Astrocyte (in vitro differentiated cells and primary cell): ENCODE measurements at regions not wholly inside any gene's neighbourhood (a gene's known extent, or its start where the extent isn't known, plus 50 kb on each side); places are given as distances from the start of the nearest gene placed in this dataset.

ENCODE experiments used
- DNase-seq: peaks from one replicate; pipeline ENCODE4 v3.0.0-alpha.2; 2010; ENCODE audit warnings: low read depth
- FAIRE-seq: peaks from 2 replicates; lab custom pipeline; 2011; peaks lifted over from hg19 to GRCh38; lab: Jason Lieb, UNC
- H2AFZ ChIP-seq: 2 replicates; pipeline ENCODE4 v1.6.0; 2012; ENCODE audit warnings: low read depth, low read length, inconsistent platforms
- H3K27ac ChIP-seq: 2 replicates; pipeline ENCODE4 v1.5.1; 2011; ENCODE audit warnings: low read depth, low read length, inconsistent platforms
- H3K27me3 ChIP-seq: 2 replicates; pipeline ENCODE4 v1.6.0; 2011; ENCODE audit warnings: low read length, inconsistent platforms; ENCODE audit not compliant: insufficient read depth
- H3K36me3 ChIP-seq: 2 replicates; pipeline ENCODE4 v1.5.1; 2011; ENCODE audit warnings: low read length, inconsistent platforms; ENCODE audit not compliant: insufficient read depth
- H3K4me1 ChIP-seq: 2 replicates; pipeline ENCODE4 v1.5.1; 2011; ENCODE audit warnings: low read length, inconsistent platforms; ENCODE audit not compliant: insufficient read depth
- H3K4me2 ChIP-seq: 2 replicates; pipeline ENCODE4 v1.6.0; 2012; ENCODE audit warnings: low read length, inconsistent platforms
- H3K4me3 ChIP-seq: 2 replicates; pipeline ENCODE4 v1.5.1; 2011; ENCODE audit warnings: low read depth, mild to moderate bottlenecking, low read length, inconsistent platforms; ENCODE audit not compliant: insufficient read depth
- H3K79me2 ChIP-seq: 2 replicates; pipeline ENCODE4 v1.6.0; 2012; ENCODE audit warnings: mild to moderate bottlenecking, low read length, inconsistent platforms; ENCODE audit not compliant: insufficient read depth
- H3K9ac ChIP-seq: 2 replicates; pipeline ENCODE4 v1.6.0; 2012; ENCODE audit warnings: mild to moderate bottlenecking, low read length, inconsistent platforms
- H3K9me3 ChIP-seq: 2 replicates; pipeline ENCODE4 v1.5.1; 2012; ENCODE audit warnings: low read depth, mild to moderate bottlenecking, low read length, inconsistent platforms; ENCODE audit not compliant: insufficient read depth
- H4K20me1 ChIP-seq: 2 replicates; pipeline ENCODE4 v1.6.0; 2012; ENCODE audit warnings: low read length, inconsistent platforms; ENCODE audit not compliant: insufficient read depth
- H3K27ac Mint-ChIP-seq: one replicate; pipeline ENCODE4 v1.8.0; 2021; ENCODE audit warnings: mild to moderate bottlenecking, mixed read lengths; ENCODE audit not compliant: unreplicated experiment
- H3K27me3 Mint-ChIP-seq: one replicate; pipeline ENCODE4 v1.8.0; 2021; ENCODE audit warnings: low read depth, mixed read lengths; ENCODE audit not compliant: unreplicated experiment
- H3K36me3 Mint-ChIP-seq: one replicate; pipeline ENCODE4 v1.8.0; 2021; ENCODE audit warnings: low read depth, mixed read lengths; ENCODE audit not compliant: unreplicated experiment
- H3K4me1 Mint-ChIP-seq: one replicate; pipeline ENCODE4 v1.8.0; 2021; ENCODE audit warnings: low read depth, mixed read lengths; ENCODE audit not compliant: unreplicated experiment
- H3K4me3 Mint-ChIP-seq: one replicate; pipeline ENCODE4 v1.8.0; 2021; ENCODE audit warnings: mild to moderate bottlenecking, moderate library complexity, mixed read lengths; ENCODE audit not compliant: unreplicated experiment
- H3K9me3 Mint-ChIP-seq: one replicate; pipeline ENCODE4 v1.8.0; 2021; ENCODE audit warnings: mild to moderate bottlenecking, mixed read lengths; ENCODE audit not compliant: unreplicated experiment
- CTCF ChIP-seq: IDR thresholded peaks from 2 replicates; pipeline ENCODE4 v1.5.1; 2011; ENCODE audit warnings: low read depth, mild to moderate bottlenecking, inconsistent platforms, low read length, moderate library complexity; ENCODE audit not compliant: insufficient read depth
- EZH2 ChIP-seq: IDR thresholded peaks from 2 replicates; pipeline ENCODE4 v1.6.1; 2012; ENCODE audit warnings: mild to moderate bottlenecking, low read length, inconsistent platforms; ENCODE audit not compliant: insufficient read depth

GRCh38 chr12:105469701-105470100, 139.2 kb downstream of the C12orf75 start:
- no peak for FAIRE-seq
- Histone ChIP-seq H3K27me3 (no peaks in the 10 kb centered on the region), H2AFZ (no peak overlapping the region), H3K4me1 (peaks cover 7% of the 10 kb centered on the region), H3K36me3 (no peaks in the 10 kb centered on the region), H3K9me3 (no peaks in the 10 kb centered on the region), H3K4me2 (no peak overlapping the region), H3K4me3 (no peak overlapping the region), H3K79me2 (no peaks in the 10 kb centered on the region), H3K27ac (no peak overlapping the region), H4K20me1 (no peaks in the 10 kb centered on the region), H3K9ac (no peak overlapping the region)
- TF ChIP-seq EZH2 (no peak), CTCF (no peak)
- Mint-ChIP-seq H3K4me1 (peaks cover 21% of the 10 kb centered on the region), H3K27ac (no peak overlapping the region), H3K4me3 (no peak overlapping the region), H3K9me3 (no peaks in the 10 kb centered on the region), H3K27me3 (peaks cover under 1% of the 10 kb centered on the region), H3K36me3 (no peaks in the 10 kb centered on the region)
- no peak for DNase-seq

- Mint-ChIP-seq H3K36me3 (no peaks in the 10 kb centered on the region), H3K9me3 (no peaks in the 10 kb centered on the region), H3K4me3 (no peak overlapping the region), H3K27me3 (peaks cover 2% of the 10 kb centered on the region), H3K4me1 (peaks cover 22% of the 10 kb centered on the region), H3K27ac (no peak overlapping the region)
- H2AFZ ChIP-seq, result no peak overlapping the region
- no peak for TF ChIP-seq CTCF
- H3K79me2 ChIP-seq, result no peaks in the 10 kb centered on the region
- peaks cover 7% of the 10 kb centered on the region for H3K4me1 ChIP-seq
- no peaks in the 10 kb centered on the region for H3K27me3 ChIP-seq
- H3K4me3 ChIP-seq, result no peak overlapping the region
- H3K27ac ChIP-seq, result no peak overlapping the region
- H3K9me3 ChIP-seq, result no peaks in the 10 kb centered on the region
- H3K4me2 ChIP-seq, result no peak overlapping the region
- no peaks in the 10 kb centered on the region for H3K36me3 ChIP-seq
- H4K20me1 ChIP-seq, result no peaks in the 10 kb centered on the region
- no peak overlapping the region for H3K9ac ChIP-seq
- FAIRE-seq (no peak), DNase-seq (no peak)
Observed at GRCh38 chr12:105470102-105470501, 139.6 kb downstream of the C12orf75 start.

GRCh38 chr12:105470601-105471000, 140.1 kb downstream of the C12orf75 start:
- no peaks in the 10 kb centered on the region for H3K27me3 ChIP-seq
- no peak overlapping the region for H3K4me2 ChIP-seq
- H3K4me3 ChIP-seq, result no peak overlapping the region
- peaks cover 2% of the 10 kb centered on the region for H3K27me3 Mint-ChIP-seq
- DNase-seq, result no peak
- no peak overlapping the region for H3K27ac Mint-ChIP-seq
- no peak for TF ChIP-seq CTCF
- TF ChIP-seq EZH2, result no peak
- H3K4me1 ChIP-seq, result peaks cover 7% of the 10 kb centered on the region
- peaks cover 22% of the 10 kb centered on the region for H3K4me1 Mint-ChIP-seq
- no peaks in the 10 kb centered on the region for H4K20me1 ChIP-seq
- H3K79me2 ChIP-seq, result no peaks in the 10 kb centered on the region
- no peak for FAIRE-seq
- no peak overlapping the region for H3K27ac ChIP-seq
- H3K9me3 ChIP-seq, result no peaks in the 10 kb centered on the region
- no peaks in the 10 kb centered on the region for H3K36me3 Mint-ChIP-seq
- no peak overlapping the region for H3K9ac ChIP-seq
- no peak overlapping the region for H3K4me3 Mint-ChIP-seq
- H2AFZ ChIP-seq, result no peak overlapping the region
- H3K9me3 Mint-ChIP-seq, result no peaks in the 10 kb centered on the region
- no peaks in the 10 kb centered on the region for H3K36me3 ChIP-seq
